LHCN-M2 (cell line): ENCODE measurements at regions not wholly inside any gene's neighbourhood (a gene's known extent, or its start where the extent isn't known, plus 50 kb on each side); places are given as distances from the start of the nearest gene placed in this dataset.

Source experiments
- DNase-seq: peaks from one replicate; pipeline ENCODE4 v3.0.0-alpha.2; 2012; ENCODE audit warnings: low read depth

- no peak for DNase-seq
Observed at GRCh38 chr18:61157451-61157850, 175.8 kb upstream of the CDH20 start.

GRCh38 chr18:61159246-61159645, 174.0 kb upstream of the CDH20 start:
- no peak for DNase-seq

GRCh38 chr18:61164321-61164720, 168.9 kb upstream of the CDH20 start:
- no peak for DNase-seq

GRCh38 chr18:61167902-61168301, 165.3 kb upstream of the CDH20 start:
- no peak for DNase-seq

GRCh38 chr18:61169386-61169785, 163.8 kb upstream of the CDH20 start:
- DNase-seq = no peak

- DNase-seq = no peak
Observed at GRCh38 chr18:61172624-61173023, 160.6 kb upstream of the CDH20 start.

GRCh38 chr18:61173554-61173953, 159.7 kb upstream of the CDH20 start:
- no peak for DNase-seq

GRCh38 chr18:61183798-61184197, 149.4 kb upstream of the CDH20 start:
- DNase-seq = no peak

GRCh38 chr18:61187971-61188370, 145.3 kb upstream of the CDH20 start:
- no peak for DNase-seq

- DNase-seq = no peak
Observed at GRCh38 chr18:61189376-61189775, 143.9 kb upstream of the CDH20 start.

- DNase-seq = no peak
Observed at GRCh38 chr18:61194726-61195125, 138.5 kb upstream of the CDH20 start.

- DNase-seq = no peak
Observed at GRCh38 chr18:61196750-61197149, 136.5 kb upstream of the CDH20 start.

GRCh38 chr18:61198486-61198885, 134.7 kb upstream of the CDH20 start:
- no peak for DNase-seq

- DNase-seq = peak; percentile 1
Observed at GRCh38 chr18:61199171-61199848, 133.9 kb upstream of the CDH20 start.

- no peak for DNase-seq
Observed at GRCh38 chr18:61201511-61201910, 131.7 kb upstream of the CDH20 start.

- DNase-seq = peak; percentile 3
Observed at GRCh38 chr18:61203151-61203550, 130.1 kb upstream of the CDH20 start.

GRCh38 chr18:61209801-61210200, 123.4 kb upstream of the CDH20 start:
- DNase-seq = no peak

- DNase-seq = no peak
Observed at GRCh38 chr18:61216051-61216450, 117.2 kb upstream of the CDH20 start.

GRCh38 chr18:61222206-61222605, 111.0 kb upstream of the CDH20 start:
- DNase-seq = no peak

- peak; percentile 1 for DNase-seq
Observed at GRCh38 chr18:61225336-61225735, 107.9 kb upstream of the CDH20 start.

- no peak for DNase-seq
Observed at GRCh38 chr18:61236356-61237057, 96.7 kb upstream of the CDH20 start.

GRCh38 chr18:61237529-61237928, 95.7 kb upstream of the CDH20 start:
- no peak for DNase-seq

GRCh38 chr18:61239051-61239450, 94.2 kb upstream of the CDH20 start:
- no peak for DNase-seq
